Esophagus squamous epithelium (tissue), 4 donors: ENCODE measurements at regions not wholly inside any gene's neighbourhood (a gene's known extent, or its start where the extent isn't known, plus 50 kb on each side); places are given as distances from the start of the nearest gene placed in this dataset.

ENCODE experiments used
- POLR2A ChIP-seq, 4 donors: fragments of 450-650 bp; IDR thresholded peaks; one replicate each; pipeline ENCODE4 v1.6.1; 2017; ENCODE audit warnings: antibody characterized with exemption in 4 of 4, mild to moderate bottlenecking in 4 of 4, moderate library complexity in 3 of 4
- TF ChIP-seq, protein P1 (sequence below), 6 experiments: fragments of 450-650 bp in 4 of 6; fragments of 200-600 bp in 2 of 6; sonication (generic) in 2 of 6; IDR thresholded peaks; one replicate each; pipeline ENCODE4 v1.5.1; 2016 to 2019; ENCODE audit warnings: antibody characterized with exemption in 6 of 6, mild to moderate bottlenecking in 4 of 6, moderate library complexity in 4 of 6

DNA sequence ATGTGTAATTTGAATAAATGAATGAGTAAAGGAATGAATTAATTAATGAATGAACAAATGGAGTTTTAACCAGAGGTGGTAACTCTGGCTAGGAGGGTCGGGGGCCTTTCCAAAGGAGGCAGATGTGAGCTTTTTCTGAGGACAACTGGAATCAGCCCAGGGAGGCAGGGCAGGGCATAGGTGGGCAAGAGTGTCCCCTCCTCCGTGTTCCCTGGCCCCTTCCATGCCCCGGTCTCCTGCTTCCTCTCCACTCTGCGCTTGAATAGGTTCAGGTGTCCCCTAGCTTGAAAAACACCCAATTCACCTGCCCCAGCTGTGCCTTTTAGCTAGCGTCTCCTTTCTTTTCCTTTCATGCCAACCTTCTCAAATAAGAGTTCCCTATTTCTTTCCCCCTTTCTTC, 473.1 kb downstream of the CDH26 start:
- TF ChIP-seq, protein P1, sequence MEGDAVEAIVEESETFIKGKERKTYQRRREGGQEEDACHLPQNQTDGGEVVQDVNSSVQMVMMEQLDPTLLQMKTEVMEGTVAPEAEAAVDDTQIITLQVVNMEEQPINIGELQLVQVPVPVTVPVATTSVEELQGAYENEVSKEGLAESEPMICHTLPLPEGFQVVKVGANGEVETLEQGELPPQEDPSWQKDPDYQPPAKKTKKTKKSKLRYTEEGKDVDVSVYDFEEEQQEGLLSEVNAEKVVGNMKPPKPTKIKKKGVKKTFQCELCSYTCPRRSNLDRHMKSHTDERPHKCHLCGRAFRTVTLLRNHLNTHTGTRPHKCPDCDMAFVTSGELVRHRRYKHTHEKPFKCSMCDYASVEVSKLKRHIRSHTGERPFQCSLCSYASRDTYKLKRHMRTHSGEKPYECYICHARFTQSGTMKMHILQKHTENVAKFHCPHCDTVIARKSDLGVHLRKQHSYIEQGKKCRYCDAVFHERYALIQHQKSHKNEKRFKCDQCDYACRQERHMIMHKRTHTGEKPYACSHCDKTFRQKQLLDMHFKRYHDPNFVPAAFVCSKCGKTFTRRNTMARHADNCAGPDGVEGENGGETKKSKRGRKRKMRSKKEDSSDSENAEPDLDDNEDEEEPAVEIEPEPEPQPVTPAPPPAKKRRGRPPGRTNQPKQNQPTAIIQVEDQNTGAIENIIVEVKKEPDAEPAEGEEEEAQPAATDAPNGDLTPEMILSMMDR (IDR thresholded peaks at IDR 0.05), result no peak
- no peak for TF ChIP-seq POLR2A (IDR thresholded peaks at IDR 0.05)
